Stimulated activated naive B cell treated with anti-CD40 and anti-IgM and Interleukin-4, amounts not matched to agents 10 μg/mL and 1 μg/mL and 100 μg/mL, for 72 hours (primary cell): ENCODE measurements at regions not wholly inside any gene's neighbourhood (a gene's known extent, or its start where the extent isn't known, plus 50 kb on each side); places are given as distances from the start of the nearest gene placed in this dataset.

Experiments used
- ATAC-seq, 2 donors: fragments of 150-1000 bp; cut with Tn5 transposase; replicated peaks; 2 replicates each; pipeline ENCODE4 v1.10.0; 2021; ENCODE audit warnings: moderate library complexity in 1 of 2
- DNase-seq: peaks from one replicate; pipeline ENCODE4 v3.0.0; 2021
- H3K27ac Mint-ChIP-seq: one replicate; pipeline ENCODE4 v1.8.0; 2022; ENCODE audit warnings: mild to moderate bottlenecking, mixed read lengths
- H3K27me3 Mint-ChIP-seq, 2 donors: one replicate each; pipeline ENCODE4 v1.8.0; 2022; ENCODE audit warnings: mixed read lengths in 2 of 2
- H3K36me3 Mint-ChIP-seq, 2 donors: one replicate each; pipeline ENCODE4 v1.8.0; 2022; ENCODE audit warnings: mixed read lengths in 2 of 2, mild to moderate bottlenecking in 1 of 2
- H3K4me1 Mint-ChIP-seq, 2 donors: one replicate each; pipeline ENCODE4 v1.8.0; 2022; ENCODE audit warnings: mixed read lengths in 2 of 2, mild to moderate bottlenecking in 1 of 2
- H3K4me3 Mint-ChIP-seq, 2 donors: one replicate each; pipeline ENCODE4 v1.8.0; 2022; ENCODE audit warnings: mild to moderate bottlenecking in 2 of 2, mixed read lengths in 2 of 2, moderate library complexity in 1 of 2
- H3K9me3 Mint-ChIP-seq, 2 donors: one replicate each; pipeline ENCODE4 v1.8.0; 2022; ENCODE audit warnings: mixed read lengths in 2 of 2, mild to moderate bottlenecking in 1 of 2

- Mint-ChIP-seq H3K27ac (no peak overlapping the region), H3K4me3 (no peak overlapping the region), H3K27me3 (peaks cover 15 to 16% of the 10 kb centered on the region in 2 donors), H3K4me1 (no peaks in the 10 kb centered on the region), H3K9me3 (peaks cover 4 to 6% of the 10 kb centered on the region in 2 donors), H3K36me3 (no peaks in the 10 kb centered on the region)
- no peak for DNase-seq
- ATAC-seq, result no peak
These were observed 60.3 kb downstream of the AVPR1A start for GRCh38 chr12:63090716-63091115.

DNA sequence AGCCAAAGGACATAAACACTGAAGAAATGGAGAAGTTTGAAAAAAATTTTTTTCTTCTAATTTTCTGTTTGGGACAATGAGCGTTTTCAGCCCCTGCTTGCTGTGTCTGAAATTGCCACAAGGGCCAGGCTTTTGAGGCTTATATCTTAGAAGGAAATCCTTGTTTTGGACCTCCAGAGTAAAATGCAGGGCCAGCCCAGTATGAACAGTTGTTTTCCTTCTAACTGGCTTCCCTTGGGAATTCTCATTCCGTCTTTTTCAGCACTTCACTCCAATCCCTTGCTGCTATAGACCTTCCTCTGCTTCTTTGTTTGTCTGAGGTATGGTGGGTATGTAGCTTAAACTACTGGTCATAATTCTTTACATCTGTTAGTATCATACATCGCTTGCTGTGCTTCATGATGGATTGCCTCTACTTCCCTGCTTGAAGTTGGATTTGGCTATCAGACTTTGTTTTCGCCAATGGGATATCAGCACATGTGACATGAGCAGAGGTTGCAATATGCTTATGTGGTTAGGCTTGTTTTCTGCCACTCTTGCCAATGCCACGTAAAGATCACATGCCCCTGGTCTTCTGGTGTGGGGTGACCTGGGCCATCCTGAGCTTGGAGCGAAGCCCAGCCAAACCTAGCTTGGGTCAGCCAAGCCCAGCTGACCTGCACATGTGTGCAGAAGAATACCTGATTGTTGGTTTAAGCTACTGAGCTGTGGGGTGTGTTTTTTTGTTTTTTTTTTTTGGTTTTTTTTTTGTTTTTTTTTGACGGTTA is 64.7 kb downstream of the AVPR1A start:
- H3K9me3 Mint-ChIP-seq, result peaks cover 4 to 6% of the 10 kb centered on the region in 2 donors

DNA sequence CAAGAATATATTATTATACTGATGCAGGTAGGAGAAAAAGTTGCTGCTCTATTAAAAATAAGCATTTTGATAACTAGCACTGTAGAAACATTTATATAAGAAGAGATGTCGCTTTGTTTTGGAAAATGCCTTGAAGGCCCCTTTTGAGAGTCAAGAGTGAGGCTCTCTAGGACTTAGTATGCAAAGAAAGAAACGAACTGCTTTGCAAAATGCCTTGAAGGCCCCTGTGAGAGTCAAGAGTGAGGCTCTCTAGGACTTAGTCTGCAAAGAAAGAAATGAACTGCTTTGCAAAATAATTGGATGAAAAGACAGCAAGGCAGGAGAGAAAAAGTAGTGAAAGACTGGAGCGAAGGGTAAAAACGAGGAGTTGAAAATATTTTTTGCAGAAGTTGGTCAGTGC is 65.9 kb downstream of the AVPR1A start:
- H3K4me3 Mint-ChIP-seq, result no peak overlapping the region
- DNase-seq, result no peak
- no peaks in the 10 kb centered on the region for H3K36me3 Mint-ChIP-seq
- no peak overlapping the region for H3K27ac Mint-ChIP-seq
- no peak for ATAC-seq
- H3K9me3 Mint-ChIP-seq, result peaks cover 4% of the 10 kb centered on the region in 2 donors
- peaks cover 7 to 8% of the 10 kb centered on the region in 2 donors for H3K27me3 Mint-ChIP-seq
- no peaks in the 10 kb centered on the region for H3K4me1 Mint-ChIP-seq

More for the DNA sequence above, 64.7 kb downstream of the AVPR1A start:
- peaks cover 15 to 16% of the 10 kb centered on the region in 2 donors for H3K27me3 Mint-ChIP-seq
- H3K4me3 Mint-ChIP-seq, result no peak overlapping the region
- ATAC-seq (no peak), DNase-seq (no peak)
- H3K27ac Mint-ChIP-seq, result no peak overlapping the region
- no peaks in the 10 kb centered on the region for H3K4me1 Mint-ChIP-seq
- no peaks in the 10 kb centered on the region for H3K36me3 Mint-ChIP-seq

- DNase-seq (no peak), ATAC-seq (no peak)
- no peak overlapping the region for H3K27ac Mint-ChIP-seq
- H3K27me3 Mint-ChIP-seq, result peaks cover 7 to 8% of the 10 kb centered on the region in 2 donors
- H3K9me3 Mint-ChIP-seq, result peaks cover 4% of the 10 kb centered on the region in 2 donors
- no peak overlapping the region for H3K4me3 Mint-ChIP-seq
- no peaks in the 10 kb centered on the region for H3K4me1 Mint-ChIP-seq
- H3K36me3 Mint-ChIP-seq, result no peaks in the 10 kb centered on the region
These were observed 66.5 kb downstream of the AVPR1A start for GRCh38 chr12:63084501-63084900.

- Mint-ChIP-seq H3K9me3 (no peaks in the 10 kb centered on the region), H3K4me3 (no peak overlapping the region), H3K27me3 (peaks cover 0 to under 1% of the 10 kb centered on the region in 2 donors), H3K4me1 (no peaks in the 10 kb centered on the region), H3K36me3 (no peaks in the 10 kb centered on the region), H3K27ac (no peak overlapping the region)
- ATAC-seq (no peak), DNase-seq (no peak)
These were observed 68.0 kb downstream of the AVPR1A start for GRCh38 chr12:63083046-63083445.

GRCh38 chr12:63079791-63080502 is 71.1 kb downstream of the AVPR1A start:
- Mint-ChIP-seq H3K4me1 (no peaks in the 10 kb centered on the region), H3K9me3 (no peaks in the 10 kb centered on the region), H3K27ac (no peak overlapping the region), H3K4me3 (no peak overlapping the region), H3K36me3 (no peaks in the 10 kb centered on the region), H3K27me3 (no peaks in the 10 kb centered on the region)
- ATAC-seq, result no peak
- DNase-seq, result no peak

DNA sequence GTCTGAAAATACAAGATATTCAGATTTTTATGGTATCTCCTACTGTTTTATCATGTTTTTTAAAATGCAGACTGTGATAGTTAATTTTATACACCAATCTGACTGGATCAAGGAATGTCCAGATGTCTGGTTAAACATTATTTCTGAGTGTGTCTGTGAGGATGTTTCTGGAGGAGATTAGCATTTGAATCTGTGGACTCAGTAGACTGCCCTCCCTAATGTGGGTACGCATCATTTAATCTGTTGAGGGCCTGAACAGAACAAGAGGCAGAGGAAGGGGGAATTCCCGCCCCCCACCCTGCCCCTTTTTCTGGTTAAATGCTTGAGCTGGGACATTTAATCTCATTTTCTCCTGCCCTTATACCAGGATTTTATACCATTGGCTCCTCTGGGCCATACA is 72.1 kb downstream of the AVPR1A start:
- ATAC-seq (no peak), DNase-seq (no peak)
- Mint-ChIP-seq H3K9me3 (no peaks in the 10 kb centered on the region), H3K27ac (no peak overlapping the region), H3K4me1 (no peaks in the 10 kb centered on the region), H3K36me3 (no peaks in the 10 kb centered on the region), H3K27me3 (no peaks in the 10 kb centered on the region), H3K4me3 (no peak overlapping the region)

GRCh38 chr12:63075376-63076060 is 75.5 kb downstream of the AVPR1A start:
- H3K36me3 Mint-ChIP-seq, result no peaks in the 10 kb centered on the region
- no peak overlapping the region for H3K4me3 Mint-ChIP-seq
- no peak overlapping the region for H3K27ac Mint-ChIP-seq
- H3K9me3 Mint-ChIP-seq, result no peaks in the 10 kb centered on the region
- DNase-seq (no peak), ATAC-seq (peak in 1 of 2 donors; percentile 20)
- no peaks in the 10 kb centered on the region for H3K27me3 Mint-ChIP-seq
- no peaks in the 10 kb centered on the region for H3K4me1 Mint-ChIP-seq

DNA sequence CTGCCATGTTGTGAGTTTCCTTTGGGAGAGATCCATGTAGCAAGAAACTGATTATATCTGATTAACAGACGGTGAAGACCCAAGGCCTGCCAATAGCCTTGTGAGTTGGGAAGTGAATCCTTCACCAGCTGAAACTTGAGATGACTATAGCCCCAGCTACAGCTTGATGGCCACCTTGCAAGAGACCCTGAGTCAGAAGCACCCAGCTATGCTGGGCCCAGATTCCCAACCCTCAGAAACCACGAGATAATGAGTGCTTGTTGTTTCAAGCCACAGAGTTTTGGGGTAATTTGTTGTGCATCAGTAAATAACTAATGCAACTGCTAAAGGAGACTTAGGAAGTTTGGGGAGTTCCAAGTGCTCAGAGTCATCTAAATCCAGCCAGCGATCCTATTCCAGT is 80.3 kb downstream of the AVPR1A start:
- Mint-ChIP-seq H3K36me3 (no peaks in the 10 kb centered on the region), H3K27ac (no peak overlapping the region), H3K27me3 (no peaks in the 10 kb centered on the region), H3K9me3 (no peaks in the 10 kb centered on the region), H3K4me1 (no peaks in the 10 kb centered on the region), H3K4me3 (no peak overlapping the region)
- DNase-seq, result no peak
- ATAC-seq, result no peak

GRCh38 chr12:63069860-63070617 is 81.0 kb downstream of the AVPR1A start:
- H3K36me3 Mint-ChIP-seq, result no peaks in the 10 kb centered on the region
- H3K4me3 Mint-ChIP-seq, result no peak overlapping the region
- no peaks in the 10 kb centered on the region for H3K4me1 Mint-ChIP-seq
- H3K27ac Mint-ChIP-seq, result no peak overlapping the region
- no peaks in the 10 kb centered on the region for H3K9me3 Mint-ChIP-seq
- DNase-seq (no peak), ATAC-seq (no peak)
- H3K27me3 Mint-ChIP-seq, result no peaks in the 10 kb centered on the region

GRCh38 chr12:63068857-63069442 is 82.1 kb downstream of the AVPR1A start:
- Mint-ChIP-seq H3K4me1 (no peaks in the 10 kb centered on the region), H3K4me3 (no peak overlapping the region), H3K9me3 (no peaks in the 10 kb centered on the region), H3K27me3 (no peaks in the 10 kb centered on the region), H3K27ac (no peak overlapping the region), H3K36me3 (no peaks in the 10 kb centered on the region)
- peak in 1 of 2 donors; percentile 41 for ATAC-seq
- DNase-seq, result no peak

GRCh38 chr12:63066782-63067181 is 84.2 kb downstream of the AVPR1A start:
- Mint-ChIP-seq H3K4me3 (no peak overlapping the region), H3K36me3 (no peaks in the 10 kb centered on the region), H3K4me1 (no peaks in the 10 kb centered on the region), H3K27me3 (no peaks in the 10 kb centered on the region), H3K27ac (no peak overlapping the region), H3K9me3 (no peaks in the 10 kb centered on the region)
- DNase-seq (no peak), ATAC-seq (no peak)

DNA sequence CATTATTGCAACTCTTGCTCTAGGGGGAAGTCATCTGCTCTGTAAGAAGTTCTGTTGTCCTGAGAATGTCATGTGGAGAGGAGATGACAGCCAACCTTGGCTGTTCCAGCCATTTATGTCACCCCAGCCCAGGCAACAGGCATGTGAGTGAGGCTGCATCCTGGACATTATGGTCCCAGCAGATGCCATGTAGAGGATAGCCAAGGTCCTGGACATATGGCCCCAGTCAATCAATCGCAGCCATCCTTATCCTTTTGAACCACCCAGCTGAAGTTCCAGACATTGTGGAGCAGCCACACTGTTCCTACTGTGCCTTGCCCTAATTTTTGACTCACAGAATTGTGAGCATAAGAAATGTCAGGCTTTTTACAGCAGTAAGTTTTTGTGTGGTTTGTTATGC is 84.9 kb downstream of the AVPR1A start:
- Mint-ChIP-seq H3K4me1 (no peaks in the 10 kb centered on the region), H3K27me3 (no peaks in the 10 kb centered on the region), H3K4me3 (no peak overlapping the region), H3K27ac (no peak overlapping the region), H3K36me3 (no peaks in the 10 kb centered on the region), H3K9me3 (no peaks in the 10 kb centered on the region)
- no peak for DNase-seq
- no peak for ATAC-seq

GRCh38 chr12:63064080-63064479 is 86.9 kb downstream of the AVPR1A start:
- Mint-ChIP-seq H3K9me3 (no peaks in the 10 kb centered on the region), H3K4me3 (no peak overlapping the region), H3K36me3 (no peaks in the 10 kb centered on the region), H3K27me3 (no peaks in the 10 kb centered on the region), H3K4me1 (no peaks in the 10 kb centered on the region), H3K27ac (no peak overlapping the region)
- DNase-seq, result no peak
- ATAC-seq, result no peak
